ENCODE measurements at regions not wholly inside any gene's neighbourhood (a gene's known extent, or its start where the extent isn't known, plus 50 kb on each side); places are given as distances from the start of the nearest gene placed in this dataset.

DNA sequence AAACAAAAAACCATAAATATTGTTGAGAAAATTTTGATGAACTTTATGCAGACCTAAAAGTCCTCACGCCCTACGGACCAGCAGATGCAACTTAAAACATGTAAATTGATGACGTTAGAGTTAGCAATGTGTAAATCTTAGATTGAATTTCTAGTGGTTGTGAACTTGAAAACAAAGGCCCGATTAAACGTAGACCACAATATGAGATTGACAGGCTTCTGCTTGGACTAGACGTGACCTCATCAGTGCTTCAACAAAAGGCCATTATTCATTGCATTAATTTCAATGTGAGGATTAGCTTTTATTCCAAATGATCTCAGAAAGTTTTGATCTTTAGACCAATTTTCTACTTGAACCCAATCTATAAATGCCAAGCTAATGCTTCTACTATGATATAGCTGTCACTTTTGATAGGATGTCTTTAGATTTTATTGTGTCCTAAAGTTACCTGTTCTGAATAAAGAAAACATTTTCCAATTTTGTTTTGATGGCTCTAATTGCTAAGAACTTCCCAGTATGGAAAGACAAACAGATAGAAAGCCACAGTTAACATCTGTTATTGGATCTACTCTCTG is 55.4 kb upstream of the SPPL2A start:
- TF ChIP-seq EZH2 (IDR thresholded peaks at IDR 0.05) (no peak), EZH2phosphoT487 (IDR thresholded peaks at IDR 0.05) (no peak), CTCF (IDR thresholded peaks at IDR 0.05) (no peak)
- H3K36me3 Mint-ChIP-seq, result no peaks in the 10 kb centered on the region
- H3K27me3 ChIP-seq, result no peaks in the 10 kb centered on the region
- H3K9ac ChIP-seq, result no peak overlapping the region
- no peak overlapping the region for H3K4me2 ChIP-seq
- no peaks in the 10 kb centered on the region for H3K27me3 Mint-ChIP-seq (ENCODE audit: insufficient read depth, low read depth)
- H3K79me2 ChIP-seq (ENCODE audit: low read depth), result no peaks in the 10 kb centered on the region
- no peak overlapping the region for H3K27ac Mint-ChIP-seq
- H3K27ac ChIP-seq, result no peak overlapping the region
- no peak overlapping the region for H3K4me3 ChIP-seq
- DNase-seq (ENCODE audit: low spot score), result no peak
- H3K4me1 ChIP-seq, result no peaks in the 10 kb centered on the region
- no peaks in the 10 kb centered on the region for H3K9me3 ChIP-seq (ENCODE audit: low read depth)
- no peaks in the 10 kb centered on the region for H4K20me1 ChIP-seq (ENCODE audit: low read depth)
- H3K36me3 ChIP-seq, result no peaks in the 10 kb centered on the region
- no peaks in the 10 kb centered on the region for H3F3A ChIP-seq (ENCODE audit: low read depth)
- peaks cover 10% of the 10 kb centered on the region for H3K4me1 Mint-ChIP-seq
- no peaks in the 10 kb centered on the region for H3K9me3 Mint-ChIP-seq
- H3K4me3 Mint-ChIP-seq, result no peak overlapping the region
- no peak overlapping the region for H2AFZ ChIP-seq (replicated peaks)

DNA sequence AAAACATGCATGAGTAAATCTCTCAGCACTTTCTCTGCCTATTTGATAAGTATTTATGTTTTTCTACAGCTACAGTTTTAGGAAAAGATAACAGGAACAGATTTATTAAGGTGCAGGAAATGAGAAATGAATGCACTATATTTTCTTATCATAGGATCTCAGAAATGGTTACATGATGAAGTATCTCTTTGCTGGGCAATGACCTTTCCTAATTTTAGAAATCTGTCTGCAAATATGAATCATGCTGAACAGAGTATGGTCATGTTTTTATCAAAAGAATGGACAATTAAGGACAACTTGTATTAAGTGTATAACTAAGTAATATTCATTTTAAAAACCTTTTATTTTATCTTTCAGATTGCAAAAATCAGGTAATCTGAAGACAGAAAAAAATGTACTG is 53.8 kb upstream of the SPPL2A start:
- Mint-ChIP-seq H3K4me3 (no peak overlapping the region), H3K27me3 (ENCODE audit: insufficient read depth, low read depth) (no peaks in the 10 kb centered on the region), H3K4me1 (peaks cover 8% of the 10 kb centered on the region), H3K36me3 (no peaks in the 10 kb centered on the region), H3K9me3 (no peaks in the 10 kb centered on the region), H3K27ac (no peak overlapping the region)
- H4K20me1 ChIP-seq (ENCODE audit: low read depth), result no peaks in the 10 kb centered on the region
- no peaks in the 10 kb centered on the region for H3K9me3 ChIP-seq (ENCODE audit: low read depth)
- no peak overlapping the region for H3K4me2 ChIP-seq
- no peak overlapping the region for H2AFZ ChIP-seq (replicated peaks)
- H3K27me3 ChIP-seq, result no peaks in the 10 kb centered on the region
- H3K27ac ChIP-seq, result no peak overlapping the region
- H3K4me3 ChIP-seq, result no peak overlapping the region
- H3K4me1 ChIP-seq, result no peaks in the 10 kb centered on the region
- no peaks in the 10 kb centered on the region for H3F3A ChIP-seq (ENCODE audit: low read depth)
- H3K36me3 ChIP-seq, result no peaks in the 10 kb centered on the region
- TF ChIP-seq EZH2 (IDR thresholded peaks at IDR 0.05) (no peak), CTCF (IDR thresholded peaks at IDR 0.05) (no peak), EZH2phosphoT487 (IDR thresholded peaks at IDR 0.05) (no peak)
- no peaks in the 10 kb centered on the region for H3K79me2 ChIP-seq (ENCODE audit: low read depth)
- no peak overlapping the region for H3K9ac ChIP-seq
- no peak for DNase-seq (ENCODE audit: low spot score)

DNA sequence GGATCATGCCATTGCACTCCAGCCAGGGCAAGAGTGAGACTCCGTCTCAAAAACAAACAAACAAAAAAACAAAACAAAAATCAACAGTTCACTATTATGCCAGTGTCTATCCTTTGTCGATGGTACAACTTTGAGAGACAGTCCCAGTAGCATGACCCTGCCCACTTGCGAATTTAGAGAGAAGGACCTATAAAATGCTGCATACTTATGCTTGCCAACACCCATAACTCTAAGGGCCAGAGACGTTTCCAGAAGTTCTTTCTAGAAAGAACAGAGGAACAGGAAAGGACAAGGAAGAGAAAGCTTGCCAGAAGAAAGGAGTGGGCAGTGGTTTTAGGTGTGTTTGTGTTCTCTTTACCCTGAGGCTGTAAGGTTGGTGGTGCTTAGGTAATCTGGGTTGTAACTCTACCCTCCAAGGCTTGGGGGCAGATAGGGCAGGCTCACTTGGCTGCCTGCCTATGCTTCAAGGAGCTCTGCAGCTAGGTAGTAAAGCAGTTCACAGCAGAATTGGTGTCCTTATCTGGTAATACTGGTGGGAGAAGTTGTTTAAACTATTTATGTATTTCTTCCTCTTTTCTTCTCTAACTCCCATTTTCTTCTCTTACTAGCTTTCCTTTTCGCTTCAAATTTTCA is 50.6 kb upstream of the SPPL2A start:
- Histone ChIP-seq H3K4me1 (no peaks in the 10 kb centered on the region), H2AFZ (replicated peaks) (no peak overlapping the region), H3K27ac (no peak overlapping the region), H3K36me3 (no peaks in the 10 kb centered on the region), H3F3A (ENCODE audit: low read depth) (no peaks in the 10 kb centered on the region), H3K27me3 (no peaks in the 10 kb centered on the region), H3K4me3 (no peak overlapping the region), H4K20me1 (ENCODE audit: low read depth) (no peaks in the 10 kb centered on the region), H3K9ac (no peak overlapping the region), H3K9me3 (ENCODE audit: low read depth) (no peaks in the 10 kb centered on the region), H3K79me2 (ENCODE audit: low read depth) (no peaks in the 10 kb centered on the region), H3K4me2 (no peak overlapping the region)
- H3K27ac Mint-ChIP-seq, result no peak overlapping the region
- H3K4me1 Mint-ChIP-seq, result peaks cover 11% of the 10 kb centered on the region
- no peaks in the 10 kb centered on the region for H3K36me3 Mint-ChIP-seq
- TF ChIP-seq EZH2 (IDR thresholded peaks at IDR 0.05), result no peak
- TF ChIP-seq EZH2phosphoT487 (IDR thresholded peaks at IDR 0.05), result no peak
- TF ChIP-seq CTCF (IDR thresholded peaks at IDR 0.05), result no peak
- H3K27me3 Mint-ChIP-seq (ENCODE audit: insufficient read depth, low read depth), result no peaks in the 10 kb centered on the region
- H3K4me3 Mint-ChIP-seq, result no peak overlapping the region
- no peak for DNase-seq (ENCODE audit: low spot score)
- no peaks in the 10 kb centered on the region for H3K9me3 Mint-ChIP-seq
